GM18951 (cell line): ENCODE measurements at regions not wholly inside any gene's neighbourhood (a gene's known extent, or its start where the extent isn't known, plus 50 kb on each side); places are given as distances from the start of the nearest gene placed in this dataset.

Experiments used
- POLR2A ChIP-seq: IDR thresholded peaks from 4 replicates; pipeline ENCODE4 v1.6.1; 2011; ENCODE audit warnings: mild to moderate bottlenecking; ENCODE audit not compliant: insufficient read length, insufficient read depth; ENCODE audit errors: extremely low read depth
- in situ Hi-C: fragments of 300-500 bp; cut with MboI; formaldehyde crosslinking; loops from one replicate; pipeline ENCODE4 v1.12.0; 2022; ENCODE audit warnings: low sequenced_read_pairs, mixed read lengths, inconsistent platforms; ENCODE audit not compliant: unreplicated experiment

GRCh38 chr18:22033085-22033484 is 136.3 kb upstream of the GATA6 start:
- no peak for TF ChIP-seq POLR2A
- in situ Hi-C loops = no loop called here

DNA sequence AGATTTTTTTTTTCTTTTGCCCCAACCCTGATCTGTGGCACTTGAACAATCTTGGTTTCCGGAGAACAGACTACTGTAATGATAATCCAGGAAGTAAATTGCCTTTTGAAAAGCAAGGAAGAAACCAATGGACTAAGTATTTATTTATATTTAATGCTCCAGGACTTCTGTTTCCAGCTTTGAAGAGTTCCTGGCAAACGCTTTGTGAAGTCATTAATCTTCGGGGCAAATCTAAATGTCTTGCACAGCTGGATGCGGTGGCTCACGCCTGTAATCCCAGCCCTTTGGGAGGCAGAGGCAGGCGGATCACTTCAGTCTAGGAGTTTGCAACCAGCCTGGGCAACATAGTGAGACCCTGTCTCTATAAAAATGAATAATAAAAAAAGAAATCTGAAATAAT is 135.1 kb upstream of the GATA6 start:
- no peak for TF ChIP-seq POLR2A

GRCh38 chr18:22040533-22040932 is 128.9 kb upstream of the GATA6 start:
- in situ Hi-C loops = no loop called here
- no peak for TF ChIP-seq POLR2A

More for the DNA sequence above, 135.1 kb upstream of the GATA6 start:
- in situ Hi-C loops = no loop called here

GRCh38 chr18:22043837-22044236 is 125.6 kb upstream of the GATA6 start:
- in situ Hi-C loops = no loop called here
- TF ChIP-seq POLR2A = no peak

DNA sequence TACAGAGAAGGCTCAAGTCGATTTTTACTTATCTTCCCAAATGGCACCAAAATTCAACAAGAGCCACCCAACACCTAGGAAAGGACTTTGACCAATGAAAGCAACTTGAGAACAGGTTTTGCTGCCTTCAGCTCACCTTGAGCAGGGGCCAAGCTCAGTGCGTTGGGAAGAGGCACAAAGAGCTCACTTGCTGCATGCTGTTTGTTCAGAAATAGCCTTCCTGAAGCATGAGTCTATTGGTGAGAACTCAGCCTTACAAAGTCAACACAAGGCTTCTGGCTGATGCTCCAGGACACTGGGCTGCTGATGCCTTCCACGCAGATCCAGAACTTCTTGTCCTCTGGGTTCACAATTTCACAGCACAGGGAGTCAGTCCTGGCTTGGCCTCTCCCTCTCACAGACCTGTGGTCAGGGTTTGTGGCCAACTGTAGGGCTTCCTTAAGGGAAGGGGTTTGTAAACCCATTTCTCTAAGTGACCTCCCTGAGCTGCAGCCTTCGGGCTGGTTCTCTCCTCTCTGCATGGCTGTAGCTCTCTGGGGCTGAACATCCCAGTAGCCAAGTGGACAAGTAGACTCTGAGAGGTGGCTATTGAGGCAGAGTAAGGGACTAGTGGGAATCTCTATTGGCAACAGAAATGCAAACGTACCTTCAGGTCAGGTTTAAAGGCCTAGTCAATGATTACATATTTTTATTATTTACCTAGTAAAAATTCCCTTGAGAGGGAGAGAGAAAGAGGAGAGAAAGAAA is 124.7 kb upstream of the GATA6 start:
- in situ Hi-C loops = no loop called here
- no peak for TF ChIP-seq POLR2A

- in situ Hi-C loops = no loop called here
Measured at GRCh38 chr18:22045221-22045918, 124.0 kb upstream of the GATA6 start.

DNA sequence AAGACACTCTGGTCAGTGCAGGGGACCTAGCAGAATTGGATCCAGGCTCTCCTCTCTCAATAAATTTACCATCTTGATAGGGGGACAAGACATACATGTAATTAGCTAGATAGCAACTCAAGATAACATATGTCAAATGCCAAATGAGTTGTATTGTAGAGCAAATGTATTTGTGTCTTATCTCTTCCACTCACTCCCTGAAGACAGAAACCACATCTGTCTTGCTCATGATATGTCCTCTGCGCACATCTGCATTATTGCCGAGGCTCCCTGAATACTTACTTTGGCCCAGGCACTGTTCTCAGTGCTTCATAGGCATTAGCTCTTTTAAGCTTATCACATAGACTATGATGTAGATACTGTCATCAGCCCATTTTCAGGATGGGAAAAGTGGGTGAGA is 122.9 kb upstream of the GATA6 start:
- in situ Hi-C loops = no loop called here

More at GRCh38 chr18:22045221-22045918, 124.0 kb upstream of the GATA6 start:
- no peak for TF ChIP-seq POLR2A

DNA sequence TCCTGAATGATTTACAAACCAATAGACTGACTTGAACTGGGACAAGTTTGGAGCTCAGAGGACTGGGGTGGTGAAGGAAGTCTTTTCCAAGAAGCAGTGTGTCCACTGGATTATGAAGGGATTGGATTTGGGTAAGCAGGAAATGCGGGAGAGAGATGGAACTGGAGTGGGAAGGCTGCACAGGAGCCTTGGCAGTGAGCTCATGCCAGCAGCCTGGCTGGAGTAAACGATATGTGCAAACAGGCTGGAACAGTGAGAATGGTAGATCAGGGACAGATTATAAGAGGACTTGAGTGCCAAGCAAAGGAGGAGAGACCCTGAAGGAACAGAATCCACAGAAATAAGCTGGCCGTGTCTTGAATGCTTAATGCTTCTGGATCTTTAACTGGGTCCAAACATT is 121.9 kb upstream of the GATA6 start:
- TF ChIP-seq POLR2A = no peak
- in situ Hi-C loops = no loop called here

More for the DNA sequence above, 122.9 kb upstream of the GATA6 start:
- no peak for TF ChIP-seq POLR2A

DNA sequence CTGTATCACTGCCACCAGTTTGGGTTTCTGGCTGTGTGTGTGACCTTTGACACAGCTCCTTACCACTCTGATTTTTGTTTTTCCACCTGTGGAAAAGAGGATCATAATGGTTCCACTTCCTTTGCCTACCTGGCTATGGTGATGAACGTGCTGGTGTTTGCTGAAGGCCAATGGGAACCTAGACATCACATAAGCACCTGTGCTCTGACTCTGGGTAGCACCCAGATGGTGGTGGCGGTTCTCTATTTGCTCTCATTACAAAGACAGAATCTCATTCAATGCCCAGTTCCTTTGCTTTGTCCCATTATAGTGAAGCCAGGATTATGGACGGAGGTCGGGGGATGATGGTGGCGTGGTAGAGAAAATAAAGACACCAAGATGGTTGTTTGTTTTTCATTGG is 121.2 kb upstream of the GATA6 start:
- no peak for TF ChIP-seq POLR2A
- in situ Hi-C loops = no loop called here

DNA sequence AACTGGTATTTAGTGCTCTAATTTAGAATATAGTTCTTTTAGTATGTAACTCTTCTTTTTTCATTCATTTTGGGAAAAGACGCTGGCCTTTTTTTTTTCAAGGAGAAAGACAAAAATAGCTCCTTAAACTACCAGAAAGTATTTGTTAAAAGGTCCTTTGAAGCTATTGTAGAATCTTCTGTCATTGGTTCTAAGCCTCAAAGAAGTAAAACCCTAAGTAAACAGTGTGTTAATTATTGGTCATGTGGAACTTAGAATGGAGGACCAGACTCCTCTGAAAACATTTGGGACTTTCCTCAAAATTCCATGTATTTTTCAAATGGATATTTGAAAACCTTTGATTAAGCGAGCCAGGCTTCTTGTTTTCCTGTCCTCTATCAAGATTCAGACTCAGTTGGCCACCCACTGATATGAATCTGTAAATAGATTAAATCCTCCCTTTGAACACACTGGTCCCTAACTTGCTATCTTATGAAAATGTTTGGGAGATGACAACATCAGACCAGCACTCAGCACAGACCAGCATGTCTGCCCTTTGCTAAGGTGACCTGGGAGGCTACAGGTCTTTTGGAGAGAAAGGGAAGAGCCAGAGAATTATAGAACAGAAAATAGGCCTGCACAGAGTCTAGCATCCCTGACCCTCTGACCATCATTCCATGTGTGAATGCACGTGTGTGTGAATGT is 120.3 kb upstream of the GATA6 start:
- TF ChIP-seq POLR2A = no peak
- in situ Hi-C loops = no loop called here

- no peak for TF ChIP-seq POLR2A
- in situ Hi-C loops = no loop called here
Measured at GRCh38 chr18:22052405-22053105, 116.8 kb upstream of the GATA6 start.

DNA sequence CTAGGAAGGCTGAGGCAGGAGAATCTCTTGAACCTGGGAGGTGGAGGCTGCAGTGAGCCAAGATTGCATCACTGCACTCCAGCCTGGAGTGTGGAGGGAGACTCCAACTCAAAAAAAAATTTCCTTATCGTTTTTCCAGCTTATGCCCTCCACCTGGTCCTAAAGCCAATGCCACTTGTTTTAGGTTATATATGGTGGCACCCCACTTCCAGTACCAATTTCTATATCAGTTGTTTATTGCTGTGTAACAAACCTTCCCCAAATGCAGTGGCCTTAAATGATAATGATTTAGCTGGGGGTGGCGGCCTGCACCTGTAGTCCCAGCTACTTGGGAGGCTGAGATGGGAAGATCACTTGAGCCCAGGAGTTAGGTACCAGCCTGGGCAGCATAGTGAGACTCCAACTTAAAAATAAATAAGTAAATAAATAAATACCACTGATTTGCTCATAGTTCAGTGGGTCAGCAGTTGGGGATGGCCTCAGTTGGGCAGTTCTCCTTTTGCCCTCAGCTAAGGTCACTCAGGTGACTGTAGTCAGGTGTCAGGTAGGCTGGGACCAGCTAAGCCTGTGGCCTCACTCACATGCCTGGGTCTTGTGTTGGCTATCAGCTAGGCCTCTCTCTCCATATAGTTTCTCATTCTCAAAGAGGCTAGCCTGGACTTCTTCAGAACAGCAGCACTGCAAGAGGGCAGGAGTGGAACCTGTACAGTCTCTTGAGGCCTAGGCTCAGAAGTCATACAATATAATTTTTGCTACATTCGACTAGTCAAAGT is 113.7 kb upstream of the GATA6 start:
- TF ChIP-seq POLR2A = no peak
- in situ Hi-C loops = no loop called here

DNA sequence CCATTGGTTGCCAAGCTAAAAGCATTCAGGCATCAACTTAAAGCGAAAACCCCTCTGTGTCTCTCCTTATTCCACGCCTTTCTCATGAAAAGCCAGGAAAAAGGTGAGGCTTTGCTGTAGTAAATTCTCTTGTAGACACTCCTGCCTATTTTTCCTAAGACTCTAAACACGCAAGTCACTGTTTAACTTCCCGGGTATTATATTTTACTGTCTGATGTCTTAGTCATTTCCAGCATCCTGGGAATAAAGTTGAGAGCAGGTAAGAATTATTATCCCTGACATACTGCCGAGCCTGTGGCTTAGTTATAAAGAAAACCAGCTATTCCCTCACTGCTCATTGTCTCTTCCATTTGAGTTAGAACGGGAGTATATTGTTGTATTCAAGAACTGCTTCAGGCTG is 112.4 kb upstream of the GATA6 start:
- in situ Hi-C loops = no loop called here
- TF ChIP-seq POLR2A = no peak
